ENCODE measurements at regions not wholly inside any gene's neighbourhood (a gene's known extent, or its start where the extent isn't known, plus 50 kb on each side); places are given as distances from the start of the nearest gene placed in this dataset.
A peak's percentile ranks its signal among the peaks of the same experiment; 100 is the strongest.

DNA sequence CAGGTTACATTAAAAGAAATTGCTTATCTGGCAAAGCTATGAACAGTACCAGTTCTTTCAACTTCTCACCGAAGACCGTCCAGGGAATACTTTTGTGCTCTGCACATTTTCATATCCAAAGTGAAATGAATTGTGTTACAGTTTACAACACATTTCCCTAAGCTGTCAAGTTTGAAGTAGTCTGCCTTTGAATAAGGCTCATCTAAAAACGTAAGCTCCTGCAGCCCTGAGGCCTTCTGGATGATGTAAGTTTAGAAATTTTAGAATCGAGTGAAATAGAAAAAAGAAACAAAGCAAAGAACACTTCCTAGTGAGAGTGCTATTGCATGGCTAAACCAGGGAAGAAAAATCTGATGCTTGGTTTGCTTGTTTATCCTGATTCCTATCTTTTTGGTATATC, 653.8 kb downstream of the MMUT start:
- 93 to 100% methylated on average over 4 of the region's 4 CpGs for WGBS, 2 experiments (ENCODE audit: insufficient coverage in 1 of 2, insufficient read length in 1 of 2)

DNA sequence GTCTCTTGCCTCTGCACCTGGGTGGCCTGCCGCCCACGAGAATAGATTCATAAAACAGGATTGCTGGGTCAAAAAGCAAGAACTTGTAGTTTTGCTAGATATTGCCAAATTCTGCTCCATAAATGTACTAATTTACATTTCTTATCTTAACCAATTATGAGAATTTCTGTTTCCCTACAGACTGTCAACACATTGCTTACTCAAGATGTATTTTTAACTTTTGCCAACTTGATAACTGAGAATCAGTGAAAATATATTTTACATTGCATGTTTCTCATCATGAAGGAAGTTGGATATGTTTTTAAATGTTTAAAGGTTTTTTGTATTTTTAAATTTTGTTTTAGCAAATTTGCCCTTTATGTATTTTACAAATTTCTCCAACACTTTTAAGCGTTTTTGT, 664.8 kb downstream of the MMUT start:
- Mint-ChIP-seq H3K27me3 (ENCODE audit: insufficient read depth) (no peaks in the 10 kb centered on the region), H3K36me3 (ENCODE audit: low read depth) (no peaks in the 10 kb centered on the region), H3K4me1 (peaks cover 3% of the 10 kb centered on the region), H3K4me3 (no peak overlapping the region), H3K27ac (no peak overlapping the region), H3K9me3 (no peaks in the 10 kb centered on the region)
- TF ChIP-seq, protein P1, sequence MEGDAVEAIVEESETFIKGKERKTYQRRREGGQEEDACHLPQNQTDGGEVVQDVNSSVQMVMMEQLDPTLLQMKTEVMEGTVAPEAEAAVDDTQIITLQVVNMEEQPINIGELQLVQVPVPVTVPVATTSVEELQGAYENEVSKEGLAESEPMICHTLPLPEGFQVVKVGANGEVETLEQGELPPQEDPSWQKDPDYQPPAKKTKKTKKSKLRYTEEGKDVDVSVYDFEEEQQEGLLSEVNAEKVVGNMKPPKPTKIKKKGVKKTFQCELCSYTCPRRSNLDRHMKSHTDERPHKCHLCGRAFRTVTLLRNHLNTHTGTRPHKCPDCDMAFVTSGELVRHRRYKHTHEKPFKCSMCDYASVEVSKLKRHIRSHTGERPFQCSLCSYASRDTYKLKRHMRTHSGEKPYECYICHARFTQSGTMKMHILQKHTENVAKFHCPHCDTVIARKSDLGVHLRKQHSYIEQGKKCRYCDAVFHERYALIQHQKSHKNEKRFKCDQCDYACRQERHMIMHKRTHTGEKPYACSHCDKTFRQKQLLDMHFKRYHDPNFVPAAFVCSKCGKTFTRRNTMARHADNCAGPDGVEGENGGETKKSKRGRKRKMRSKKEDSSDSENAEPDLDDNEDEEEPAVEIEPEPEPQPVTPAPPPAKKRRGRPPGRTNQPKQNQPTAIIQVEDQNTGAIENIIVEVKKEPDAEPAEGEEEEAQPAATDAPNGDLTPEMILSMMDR (conservative IDR thresholded peaks at IDR 0.05), result no peak
- no peak overlapping the region for H3K27ac ChIP-seq (ENCODE audit: low read depth, low read length)
- no peaks in the 10 kb centered on the region for H3K36me3 ChIP-seq (ENCODE audit: control insufficient read depth, insufficient read depth, low read length)
- no peaks in the 10 kb centered on the region for H3K9me3 ChIP-seq (ENCODE audit: control insufficient read depth, low read length)
- no peaks in the 10 kb centered on the region for H3K4me1 ChIP-seq (ENCODE audit: control insufficient read depth, insufficient read depth, low read length)
- H3K9ac ChIP-seq (ENCODE audit: extremely low read depth, low read length, poor library complexity, severe bottlenecking), result no peak overlapping the region
- 94 to 100% methylated on average over 2 of the region's 3 CpGs for WGBS, 2 experiments (ENCODE audit: insufficient coverage in 1 of 2, insufficient read length in 1 of 2)
- DNase-seq, result no peak
- H3K4me3 ChIP-seq (ENCODE audit: low read length), result no peak overlapping the region
- H3K27me3 ChIP-seq (ENCODE audit: control insufficient read depth, insufficient read depth, low read length, poor library complexity, severe bottlenecking), result no peaks in the 10 kb centered on the region

More for the DNA sequence above, 653.8 kb downstream of the MMUT start:
- Histone ChIP-seq H3K9ac (ENCODE audit: extremely low read depth, low read length, poor library complexity, severe bottlenecking) (no peak overlapping the region), H3K4me3 (ENCODE audit: low read length) (no peak overlapping the region), H3K4me1 (ENCODE audit: control insufficient read depth, insufficient read depth, low read length) (peaks cover 2% of the 10 kb centered on the region), H3K9me3 (ENCODE audit: control insufficient read depth, low read length) (no peaks in the 10 kb centered on the region), H3K36me3 (ENCODE audit: control insufficient read depth, insufficient read depth, low read length) (no peaks in the 10 kb centered on the region), H3K27me3 (ENCODE audit: control insufficient read depth, insufficient read depth, low read length, poor library complexity, severe bottlenecking) (no peaks in the 10 kb centered on the region), H3K27ac (ENCODE audit: low read depth, low read length) (no peak overlapping the region)
- no peak overlapping the region for H3K27ac Mint-ChIP-seq
- no peaks in the 10 kb centered on the region for H3K4me1 Mint-ChIP-seq
- H3K36me3 Mint-ChIP-seq (ENCODE audit: low read depth), result no peaks in the 10 kb centered on the region
- TF ChIP-seq, protein P1 (conservative IDR thresholded peaks at IDR 0.05), result no peak
- H3K9me3 Mint-ChIP-seq, result no peaks in the 10 kb centered on the region
- H3K4me3 Mint-ChIP-seq, result no peak overlapping the region
- H3K27me3 Mint-ChIP-seq (ENCODE audit: insufficient read depth), result no peaks in the 10 kb centered on the region
- DNase-seq, result no peak

DNA sequence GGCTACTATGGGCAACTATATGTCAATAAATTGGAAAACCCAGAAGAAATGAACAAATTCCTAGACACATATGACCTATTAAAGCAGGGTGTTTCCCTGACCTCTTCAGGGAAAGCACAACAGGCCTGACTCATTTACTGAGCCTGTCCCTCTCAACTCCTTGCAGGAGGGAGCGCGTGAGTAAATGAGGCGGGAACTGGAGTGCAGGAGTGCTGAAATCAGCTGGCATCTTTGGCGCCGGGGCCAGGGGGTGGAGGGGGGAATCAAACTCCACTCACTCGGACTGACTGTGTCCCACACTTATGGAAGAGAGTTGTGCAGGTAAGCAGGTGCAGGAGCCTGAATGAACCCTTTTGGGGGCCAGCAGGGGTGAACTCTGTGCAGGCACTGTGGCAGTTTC, 671.2 kb upstream of the PTCHD4 start:
- Histone ChIP-seq H3K9me3 (ENCODE audit: control insufficient read depth, low read length) (no peaks in the 10 kb centered on the region), H3K27ac (ENCODE audit: low read depth, low read length) (no peak overlapping the region), H3K36me3 (ENCODE audit: control insufficient read depth, insufficient read depth, low read length) (no peaks in the 10 kb centered on the region), H3K9ac (ENCODE audit: extremely low read depth, low read length, poor library complexity, severe bottlenecking) (no peak overlapping the region), H3K4me1 (ENCODE audit: control insufficient read depth, insufficient read depth, low read length) (no peaks in the 10 kb centered on the region), H3K4me3 (ENCODE audit: low read length) (no peak overlapping the region), H3K27me3 (ENCODE audit: control insufficient read depth, insufficient read depth, low read length, poor library complexity, severe bottlenecking) (no peaks in the 10 kb centered on the region)
- Mint-ChIP-seq H3K36me3 (ENCODE audit: low read depth) (no peaks in the 10 kb centered on the region), H3K4me3 (no peak overlapping the region), H3K27ac (no peak overlapping the region), H3K9me3 (no peaks in the 10 kb centered on the region), H3K27me3 (ENCODE audit: insufficient read depth) (peaks cover 5% of the 10 kb centered on the region), H3K4me1 (peaks cover 12% of the 10 kb centered on the region)
- DNase-seq, result peak; percentile 41
- WGBS, 2 experiments (ENCODE audit: insufficient coverage in 1 of 2, insufficient read length in 1 of 2), result 88 to 92% methylated on average over 2 to 6 of the region's 6 CpGs
- TF ChIP-seq, protein P1 (conservative IDR thresholded peaks at IDR 0.05), result no peak

Measured in endodermal cell (in vitro differentiated cells).